Esophagus muscularis mucosa (tissue), 4 donors: ENCODE measurements at regions not wholly inside any gene's neighbourhood (a gene's known extent, or its start where the extent isn't known, plus 50 kb on each side); places are given as distances from the start of the nearest gene placed in this dataset.

Experiments
- DNase-seq: peaks from one replicate; pipeline ENCODE4 v3.0.0-alpha.2; 2017; ENCODE audit errors: extremely low spot score
- H3K27ac ChIP-seq, 4 donors: fragments of 200-600 bp; sonication (generic); replicated peaks in 1 of 4; 1 replicate in 3 of 4; 2 replicates in 1 of 4; pipeline ENCODE4 v1.5.1; 2016 to 2019; ENCODE audit warnings: mild to moderate bottlenecking in 1 of 4
- H3K27me3 ChIP-seq, 4 donors: fragments of 200-600 bp; sonication (generic); one replicate each; pipeline versions ENCODE4 v1.5.1 to v1.6.0; 2016 to 2019
- H3K36me3 ChIP-seq, 4 donors: fragments of 200-600 bp; sonication (generic); one replicate each; pipeline ENCODE4 v1.5.1; 2016 to 2019
- H3K4me1 ChIP-seq, 4 donors: fragments of 200-600 bp; sonication (generic); one replicate each; pipeline ENCODE4 v1.5.1; 2016 to 2019
- H3K4me3 ChIP-seq, 4 donors: fragments of 200-600 bp; sonication (generic); 1 replicate in 2 of 4; 2 replicates in 2 of 4; pipeline ENCODE4 v1.5.1; 2016 to 2019; ENCODE audit warnings: mild to moderate bottlenecking in 4 of 4, moderate library complexity in 1 of 4
- H3K9me3 ChIP-seq, 4 donors: fragments of 200-600 bp; sonication (generic); 1 replicate in 3 of 4; 2 replicates in 1 of 4; pipeline ENCODE4 v1.5.1; 2016 to 2019
- EP300 ChIP-seq: sonication (generic); formaldehyde crosslinking; IDR thresholded peaks from one replicate; pipeline ENCODE4 v1.6.1; 2017; ENCODE audit warnings: antibody characterized with exemption
- POLR2A ChIP-seq: fragments of 450-650 bp; IDR thresholded peaks from one replicate; pipeline ENCODE4 v1.6.1; 2017; ENCODE audit warnings: antibody characterized with exemption, moderate library complexity, mild to moderate bottlenecking, low read depth
- POLR2AphosphoS5 ChIP-seq, 2 donors: sonication (generic); formaldehyde crosslinking; IDR thresholded peaks; one replicate each; pipeline ENCODE4 v1.6.1; 2017; ENCODE audit warnings: antibody characterized with exemption in 2 of 2
- WGBS: methylation state at CpG from one replicate; pipeline ENCODE4 v1.1.5; 2018; 5-methylcytosine and 5-hydroxymethylcytosine counted together
- intact Hi-C: fragments of 100-400 bp; cut with DNase I; formaldehyde crosslinking; loops from one replicate; pipeline ENCODE4 v1.15.1; 2023
- TF ChIP-seq, protein P1 (sequence below), 3 experiments: fragments of 200-600 bp in 2 of 3; fragments of 450-650 bp in 1 of 3; sonication (generic) in 2 of 3; IDR thresholded peaks; one replicate each; pipeline ENCODE4 v1.5.1; 2017 to 2019; ENCODE audit warnings: antibody characterized with exemption in 3 of 3, mild to moderate bottlenecking in 2 of 3, moderate library complexity in 1 of 3

- no peak for DNase-seq
- H3K27me3 ChIP-seq, result no peaks in the 10 kb centered on the region
- H3K27ac ChIP-seq, result no peak overlapping the region
- no peaks in the 10 kb centered on the region for H3K36me3 ChIP-seq
- intact Hi-C loops, result no loop called here
- H3K4me1 ChIP-seq, result no peaks in the 10 kb centered on the region
- no peaks in the 10 kb centered on the region for H3K9me3 ChIP-seq
- H3K4me3 ChIP-seq, result no peak overlapping the region
- TF ChIP-seq, protein P1, sequence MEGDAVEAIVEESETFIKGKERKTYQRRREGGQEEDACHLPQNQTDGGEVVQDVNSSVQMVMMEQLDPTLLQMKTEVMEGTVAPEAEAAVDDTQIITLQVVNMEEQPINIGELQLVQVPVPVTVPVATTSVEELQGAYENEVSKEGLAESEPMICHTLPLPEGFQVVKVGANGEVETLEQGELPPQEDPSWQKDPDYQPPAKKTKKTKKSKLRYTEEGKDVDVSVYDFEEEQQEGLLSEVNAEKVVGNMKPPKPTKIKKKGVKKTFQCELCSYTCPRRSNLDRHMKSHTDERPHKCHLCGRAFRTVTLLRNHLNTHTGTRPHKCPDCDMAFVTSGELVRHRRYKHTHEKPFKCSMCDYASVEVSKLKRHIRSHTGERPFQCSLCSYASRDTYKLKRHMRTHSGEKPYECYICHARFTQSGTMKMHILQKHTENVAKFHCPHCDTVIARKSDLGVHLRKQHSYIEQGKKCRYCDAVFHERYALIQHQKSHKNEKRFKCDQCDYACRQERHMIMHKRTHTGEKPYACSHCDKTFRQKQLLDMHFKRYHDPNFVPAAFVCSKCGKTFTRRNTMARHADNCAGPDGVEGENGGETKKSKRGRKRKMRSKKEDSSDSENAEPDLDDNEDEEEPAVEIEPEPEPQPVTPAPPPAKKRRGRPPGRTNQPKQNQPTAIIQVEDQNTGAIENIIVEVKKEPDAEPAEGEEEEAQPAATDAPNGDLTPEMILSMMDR (IDR thresholded peaks at IDR 0.05), result no peak
- TF ChIP-seq POLR2A (no peak), POLR2AphosphoS5 (IDR thresholded peaks at IDR 0.05) (no peak), EP300 (no peak)
- WGBS, result 65% methylated on average over 1 of the region's 1 CpG
Observed at GRCh38 chrX:151859481-151859880, 53.2 kb upstream of the MAGEA4 start.

DNA sequence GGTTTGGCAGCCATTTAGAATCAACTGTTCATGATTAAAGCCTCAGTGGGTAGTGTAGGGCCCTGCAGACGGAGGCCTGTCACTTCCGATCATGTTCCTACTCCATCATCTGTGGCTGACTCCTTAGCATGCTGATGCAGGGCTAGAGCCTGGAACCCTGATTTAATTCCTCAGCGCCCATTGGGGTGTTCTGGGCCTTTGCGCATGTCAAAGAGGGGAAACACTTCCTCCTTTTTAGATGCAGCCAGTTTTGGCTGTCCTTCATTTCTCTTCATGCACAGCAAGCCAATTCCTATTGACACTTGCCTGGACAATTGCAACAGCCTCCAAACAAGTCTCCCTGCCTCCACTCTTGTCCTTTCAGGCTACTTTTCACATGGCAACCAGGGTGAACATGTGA is 51.9 kb upstream of the MAGEA4 start:
- intact Hi-C loops, result no loop called here

More for the DNA sequence above, 51.9 kb upstream of the MAGEA4 start:
- 84% methylated on average over 4 of the region's 4 CpGs for WGBS
- no peak overlapping the region for H3K27ac ChIP-seq
- TF ChIP-seq, protein P1 (IDR thresholded peaks at IDR 0.05), result no peak
- TF ChIP-seq POLR2A (no peak), EP300 (no peak), POLR2AphosphoS5 (IDR thresholded peaks at IDR 0.05) (no peak)
- H3K36me3 ChIP-seq, result no peaks in the 10 kb centered on the region
- DNase-seq, result no peak
- H3K9me3 ChIP-seq, result no peaks in the 10 kb centered on the region
- H3K4me3 ChIP-seq, result no peak overlapping the region
- H3K27me3 ChIP-seq, result no peaks in the 10 kb centered on the region
- no peaks in the 10 kb centered on the region for H3K4me1 ChIP-seq
